ENCODE measurements at regions not wholly inside any gene's neighbourhood (a gene's known extent, or its start where the extent isn't known, plus 50 kb on each side); places are given as distances from the start of the nearest gene placed in this dataset.
"Not testable (repeated sequence)": the region's sequence is repeated elsewhere in the genome, so short reads cannot be mapped to it uniquely, and the experiment has no call there.

GRCh38 chr4:3867403-3868100 is 101.4 kb downstream of the ADRA2C start:
- no peak for DNase-seq

GRCh38 chr4:3868211-3869173 is 102.3 kb downstream of the ADRA2C start:
- no peak for DNase-seq

- no peak for DNase-seq
These were observed 103.0 kb downstream of the ADRA2C start for GRCh38 chr4:3869174-3869572.

GRCh38 chr4:3869661-3870566 is 103.7 kb downstream of the ADRA2C start:
- no peak for DNase-seq

- no peak for DNase-seq
These were observed 104.4 kb downstream of the ADRA2C start for GRCh38 chr4:3870567-3870962.

GRCh38 chr4:3871181-3871852 is 105.1 kb downstream of the ADRA2C start:
- no peak for DNase-seq

GRCh38 chr4:3871881-3872833 is 106.0 kb downstream of the ADRA2C start:
- DNase-seq, result no peak

GRCh38 chr4:3872834-3873313 is 106.7 kb downstream of the ADRA2C start:
- no peak for DNase-seq

- DNase-seq, result no peak
These were observed 107.3 kb downstream of the ADRA2C start for GRCh38 chr4:3873408-3874027.

GRCh38 chr4:3874028-3874415 is 107.8 kb downstream of the ADRA2C start:
- DNase-seq, result no peak

GRCh38 chr4:3874525-3875110 is 108.4 kb downstream of the ADRA2C start:
- DNase-seq, result no peak

- no peak for DNase-seq
These were observed 109.3 kb downstream of the ADRA2C start for GRCh38 chr4:3875466-3875865.

GRCh38 chr4:3876057-3876845 is 110.1 kb downstream of the ADRA2C start:
- not testable (repeated sequence) for DNase-seq

GRCh38 chr4:3877236-3877635 is 111.1 kb downstream of the ADRA2C start:
- DNase-seq, result no peak

GRCh38 chr4:3877868-3878267 is 111.7 kb downstream of the ADRA2C start:
- DNase-seq, result no peak

- no peak for DNase-seq
These were observed 112.5 kb downstream of the ADRA2C start for GRCh38 chr4:3878678-3879077.

GRCh38 chr4:3879681-3880614 is 113.8 kb downstream of the ADRA2C start:
- DNase-seq, result no peak

GRCh38 chr4:3880615-3881120 is 114.5 kb downstream of the ADRA2C start:
- no peak for DNase-seq
